Uterus (tissue), 2 donors: ENCODE measurements at regions not wholly inside any gene's neighbourhood (a gene's known extent, or its start where the extent isn't known, plus 50 kb on each side); places are given as distances from the start of the nearest gene placed in this dataset.

Experiments
- CTCF ChIP-seq, 4 experiments: fragments of 200-600 bp in 2 of 4; fragments of 450-650 bp in 2 of 4; sonication (generic) in 2 of 4; IDR thresholded peaks; one replicate each; pipeline ENCODE4 v1.5.1; 2016 to 2019; ENCODE audit warnings: antibody characterized with exemption in 4 of 4, mild to moderate bottlenecking in 2 of 4, moderate library complexity in 1 of 4
- POLR2A ChIP-seq, 2 donors: fragments of 450-650 bp; IDR thresholded peaks; one replicate each; pipeline ENCODE4 v1.6.1; 2016; ENCODE audit warnings: antibody characterized with exemption in 2 of 2, mild to moderate bottlenecking in 1 of 2, moderate library complexity in 1 of 2

GRCh38 chr10:70974920-70975319, 86.6 kb upstream of the PCBD1 start:
- no peak for TF ChIP-seq CTCF (IDR thresholded peaks at IDR 0.05)
- no peak for TF ChIP-seq POLR2A (IDR thresholded peaks at IDR 0.05)
